DOHH2 (cell line): ENCODE measurements at regions not wholly inside any gene's neighbourhood (a gene's known extent, or its start where the extent isn't known, plus 50 kb on each side); places are given as distances from the start of the nearest gene placed in this dataset.

Source experiments
- H3F3A ChIP-seq: fragments of 200-600 bp; sonication (generic), shearing (Covaris generic); 2 replicates; pipeline ENCODE4 v1.6.0; 2016; ENCODE audit warnings: antibody characterized with exemption, mild to moderate bottlenecking; ENCODE audit not compliant: control insufficient read depth, insufficient read depth
- H3K27ac ChIP-seq: fragments of 200-600 bp; sonication (generic); 2 replicates; pipeline ENCODE4 v1.5.1; 2014; ENCODE audit warnings: low read depth, mild to moderate bottlenecking, low read length, moderate library complexity
- H3K27me3 ChIP-seq: fragments of 200-600 bp; sonication (generic); 2 replicates; pipeline ENCODE4 v1.6.1; 2014; ENCODE audit warnings: mild to moderate bottlenecking, low read length, mixed read lengths; ENCODE audit not compliant: control insufficient read depth
- H3K36me3 ChIP-seq: fragments of 200-600 bp; sonication (generic); 2 replicates; pipeline ENCODE4 v1.6.1; 2014; ENCODE audit warnings: mild to moderate bottlenecking, low read length, moderate library complexity, mixed read lengths; ENCODE audit not compliant: control insufficient read depth
- H3K4me1 ChIP-seq: fragments of 200-600 bp; sonication (generic); 2 replicates; pipeline ENCODE4 v1.6.1; 2014; ENCODE audit warnings: mild to moderate bottlenecking, low read length, mixed read lengths; ENCODE audit not compliant: control insufficient read depth
- H3K4me2 ChIP-seq: fragments of 200-600 bp; sonication (generic); 2 replicates; pipeline ENCODE4 v1.6.0; 2014; ENCODE audit warnings: mild to moderate bottlenecking, low read length, moderate library complexity
- H3K4me3 ChIP-seq: fragments of 200-600 bp; sonication (generic); 2 replicates; pipeline ENCODE4 v1.5.1; 2014; ENCODE audit warnings: mild to moderate bottlenecking, low read length, mixed read lengths
- H3K79me2 ChIP-seq: fragments of 200-600 bp; sonication (generic); 2 replicates; pipeline ENCODE4 v1.6.1; 2014; ENCODE audit warnings: mild to moderate bottlenecking, low read length, mixed read lengths; ENCODE audit not compliant: control insufficient read depth
- H3K9me2 ChIP-seq: fragments of 200-600 bp; sonication (generic); replicated peaks from 2 replicates; pipeline ENCODE4 v1.6.1; 2014; ENCODE audit warnings: mild to moderate bottlenecking, low read length, mixed read lengths; ENCODE audit not compliant: control insufficient read depth
- H3K9me3 ChIP-seq: fragments of 200-600 bp; sonication (generic); 2 replicates; pipeline ENCODE4 v1.6.1; 2014; ENCODE audit warnings: antibody characterized with exemption, low read length, mixed read lengths; ENCODE audit not compliant: control insufficient read depth, insufficient read depth
- H4K20me1 ChIP-seq: fragments of 200-600 bp; sonication (generic); 2 replicates; pipeline ENCODE4 v1.6.0; 2014; ENCODE audit warnings: low read depth, mild to moderate bottlenecking, antibody characterized with exemption, low read length, moderate library complexity; ENCODE audit not compliant: control insufficient read depth, insufficient read depth
- EZH2phosphoT487 ChIP-seq: fragments of 200-600 bp; sonication (generic); IDR thresholded peaks from 2 replicates; pipeline ENCODE4 v1.6.1; 2017; ENCODE audit warnings: borderline replicate concordance, mild to moderate bottlenecking, antibody characterized with exemption, low read length, moderate library complexity, mixed read lengths
- TF ChIP-seq, protein P1 (sequence below): fragments of 200-600 bp; sonication (generic); IDR thresholded peaks from one replicate; pipeline ENCODE4 v1.5.1; 2014; ENCODE audit warnings: antibody characterized with exemption, mild to moderate bottlenecking, low read depth, low read length; ENCODE audit not compliant: poor library complexity, severe bottlenecking

DNA sequence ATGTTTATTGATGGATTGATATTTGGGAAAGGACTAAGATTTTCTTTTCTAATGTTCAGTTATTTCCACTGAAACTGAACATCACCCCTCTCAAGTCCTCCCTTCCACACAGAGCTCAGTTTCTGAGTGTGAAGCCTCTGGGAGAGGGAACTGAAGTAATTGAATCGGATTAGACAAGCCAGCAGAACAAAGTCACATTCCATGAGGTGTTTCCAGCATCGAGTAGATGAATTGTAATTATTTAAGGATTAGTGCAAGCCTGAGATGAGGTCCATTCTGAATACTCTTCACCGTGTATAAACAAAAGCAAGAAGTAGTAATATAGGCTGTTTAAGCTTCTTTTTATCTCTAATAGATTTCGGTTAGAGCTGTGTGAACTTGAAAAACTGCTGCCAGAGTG is 2060.5 kb downstream of the MAT2B start:
- Histone ChIP-seq H3K4me2 (no peak overlapping the region), H3K36me3 (no peaks in the 10 kb centered on the region), H3K4me3 (no peak overlapping the region), H3K27ac (no peak overlapping the region), H3K4me1 (no peaks in the 10 kb centered on the region), H3K27me3 (no peaks in the 10 kb centered on the region), H3K9me3 (no peaks in the 10 kb centered on the region), H3K9me2 (no peaks in the 10 kb centered on the region), H3K79me2 (no peaks in the 10 kb centered on the region), H4K20me1 (no peaks in the 10 kb centered on the region), H3F3A (no peaks in the 10 kb centered on the region)
- no peak for TF ChIP-seq EZH2phosphoT487
- TF ChIP-seq, protein P1, sequence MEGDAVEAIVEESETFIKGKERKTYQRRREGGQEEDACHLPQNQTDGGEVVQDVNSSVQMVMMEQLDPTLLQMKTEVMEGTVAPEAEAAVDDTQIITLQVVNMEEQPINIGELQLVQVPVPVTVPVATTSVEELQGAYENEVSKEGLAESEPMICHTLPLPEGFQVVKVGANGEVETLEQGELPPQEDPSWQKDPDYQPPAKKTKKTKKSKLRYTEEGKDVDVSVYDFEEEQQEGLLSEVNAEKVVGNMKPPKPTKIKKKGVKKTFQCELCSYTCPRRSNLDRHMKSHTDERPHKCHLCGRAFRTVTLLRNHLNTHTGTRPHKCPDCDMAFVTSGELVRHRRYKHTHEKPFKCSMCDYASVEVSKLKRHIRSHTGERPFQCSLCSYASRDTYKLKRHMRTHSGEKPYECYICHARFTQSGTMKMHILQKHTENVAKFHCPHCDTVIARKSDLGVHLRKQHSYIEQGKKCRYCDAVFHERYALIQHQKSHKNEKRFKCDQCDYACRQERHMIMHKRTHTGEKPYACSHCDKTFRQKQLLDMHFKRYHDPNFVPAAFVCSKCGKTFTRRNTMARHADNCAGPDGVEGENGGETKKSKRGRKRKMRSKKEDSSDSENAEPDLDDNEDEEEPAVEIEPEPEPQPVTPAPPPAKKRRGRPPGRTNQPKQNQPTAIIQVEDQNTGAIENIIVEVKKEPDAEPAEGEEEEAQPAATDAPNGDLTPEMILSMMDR, result no peak

DNA sequence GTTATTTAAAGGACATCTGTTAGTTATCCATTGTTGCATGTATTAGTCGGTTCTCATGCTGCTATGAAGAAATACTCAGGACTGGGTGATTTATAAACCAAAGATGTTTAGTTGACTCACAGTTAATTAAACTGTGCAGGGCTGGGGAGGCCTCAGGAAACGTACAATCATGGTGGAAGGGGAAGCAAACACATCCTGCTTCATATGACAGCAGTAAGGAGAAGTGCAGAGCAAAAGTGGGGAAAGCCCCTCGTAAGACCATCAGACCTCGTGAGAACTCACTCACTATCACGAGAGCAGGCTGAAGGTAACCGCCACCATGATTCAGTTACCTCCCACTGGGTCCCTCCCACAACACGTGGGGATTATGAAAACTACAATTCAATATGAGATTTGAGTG is 2064.1 kb downstream of the MAT2B start:
- TF ChIP-seq, protein P1, result no peak
- no peak for TF ChIP-seq EZH2phosphoT487
- H3K36me3 ChIP-seq, result no peaks in the 10 kb centered on the region
- H3F3A ChIP-seq, result no peaks in the 10 kb centered on the region
- H3K27me3 ChIP-seq, result no peaks in the 10 kb centered on the region
- no peak overlapping the region for H3K27ac ChIP-seq
- H3K4me2 ChIP-seq, result no peak overlapping the region
- H3K4me1 ChIP-seq, result no peaks in the 10 kb centered on the region
- no peaks in the 10 kb centered on the region for H3K9me3 ChIP-seq
- H3K4me3 ChIP-seq, result no peak overlapping the region
- H4K20me1 ChIP-seq, result no peaks in the 10 kb centered on the region
- H3K9me2 ChIP-seq, result no peaks in the 10 kb centered on the region
- no peaks in the 10 kb centered on the region for H3K79me2 ChIP-seq

DNA sequence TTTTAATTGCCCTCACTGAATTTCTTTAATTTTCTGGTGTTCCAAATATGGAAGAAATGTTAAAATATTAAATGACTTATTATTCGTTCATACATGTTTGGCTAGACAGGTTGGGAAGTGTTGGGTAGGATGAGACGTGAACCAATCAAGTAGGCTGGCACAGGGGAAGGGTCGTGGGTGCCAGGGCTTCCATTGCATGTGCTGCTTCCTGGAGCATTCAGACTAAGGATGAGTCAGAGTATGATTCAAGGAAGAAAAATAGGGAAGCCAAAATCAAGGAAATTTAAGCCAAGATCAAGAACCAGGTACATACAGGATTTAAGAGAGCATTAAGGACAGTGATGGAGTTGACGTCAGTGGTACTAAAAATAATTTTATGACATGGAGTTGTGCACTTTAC is 2068.0 kb downstream of the MAT2B start:
- Histone ChIP-seq H3K4me3 (no peak overlapping the region), H3K36me3 (no peaks in the 10 kb centered on the region), H4K20me1 (no peaks in the 10 kb centered on the region), H3K9me3 (no peaks in the 10 kb centered on the region), H3K9me2 (no peaks in the 10 kb centered on the region), H3K4me1 (no peaks in the 10 kb centered on the region), H3K79me2 (no peaks in the 10 kb centered on the region), H3K27ac (no peak overlapping the region), H3F3A (no peaks in the 10 kb centered on the region), H3K4me2 (no peak overlapping the region), H3K27me3 (no peaks in the 10 kb centered on the region)
- no peak for TF ChIP-seq EZH2phosphoT487
- TF ChIP-seq, protein P1, result no peak

DNA sequence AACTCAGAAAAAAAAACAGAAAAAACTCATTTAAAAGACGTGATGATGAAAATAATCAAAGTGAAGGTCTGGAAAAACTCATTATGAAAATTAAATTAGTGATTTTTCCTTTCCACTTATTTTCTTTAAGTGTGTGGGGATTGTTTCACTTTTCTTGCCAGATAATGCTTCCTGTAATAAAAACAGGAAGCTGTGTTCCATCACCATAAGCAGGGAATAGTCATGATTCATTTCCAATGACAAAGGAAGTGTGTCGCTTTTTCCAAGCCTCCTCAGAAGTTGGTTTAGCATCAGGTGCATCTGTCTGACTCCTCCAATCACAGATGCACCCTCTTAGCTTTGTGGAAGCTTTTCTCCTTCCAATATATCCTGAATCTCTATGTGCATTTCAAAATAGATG is 2068.7 kb downstream of the MAT2B start:
- Histone ChIP-seq H4K20me1 (no peaks in the 10 kb centered on the region), H3K4me2 (no peak overlapping the region), H3K4me3 (no peak overlapping the region), H3K27me3 (no peaks in the 10 kb centered on the region), H3K36me3 (no peaks in the 10 kb centered on the region), H3F3A (no peaks in the 10 kb centered on the region), H3K4me1 (no peaks in the 10 kb centered on the region), H3K79me2 (no peaks in the 10 kb centered on the region), H3K27ac (no peak overlapping the region), H3K9me2 (no peaks in the 10 kb centered on the region), H3K9me3 (no peaks in the 10 kb centered on the region)
- TF ChIP-seq, protein P1, result no peak
